ENCODE measurements at regions not wholly inside any gene's neighbourhood (a gene's known extent, or its start where the extent isn't known, plus 50 kb on each side); places are given as distances from the start of the nearest gene placed in this dataset.

- no peak for TF ChIP-seq REST (IDR thresholded peaks at IDR 0.05; ENCODE audit: borderline replicate concordance)
Observed at GRCh38 chr5:96573513-96573894, 88.7 kb upstream of the CAST start (continued).

GRCh38 chr5:96576876-96577275 lies 85.3 kb upstream of the CAST start:
- no peaks in the 10 kb centered on the region for H3F3A ChIP-seq (ENCODE audit: insufficient read depth, low read length, poor library complexity, severe bottlenecking)
- H3K4me3 ChIP-seq (ENCODE audit: low read length): no peak overlapping the region
- no peaks in the 10 kb centered on the region for H3K79me2 ChIP-seq (replicated peaks; ENCODE audit: insufficient read depth, low read length)
- H3K27ac ChIP-seq (ENCODE audit: low read length): no peak overlapping the region
- no peak overlapping the region for H2AFZ ChIP-seq (ENCODE audit: low read depth, low read length)
- no peak overlapping the region for H3K4me2 ChIP-seq (ENCODE audit: low read length)
- H3K36me3 ChIP-seq (ENCODE audit: insufficient read depth, low read length): no peaks in the 10 kb centered on the region
- no peaks in the 10 kb centered on the region for H3K9me3 ChIP-seq (ENCODE audit: low read length)
- no peaks in the 10 kb centered on the region for H3K9me2 ChIP-seq (ENCODE audit: insufficient read depth, low read length)
- H3K27me3 ChIP-seq (ENCODE audit: insufficient read depth, low read depth, low read length): no peaks in the 10 kb centered on the region
- H3K9ac ChIP-seq (ENCODE audit: low read length): no peak overlapping the region
- no peak for TF ChIP-seq TAF1 (IDR thresholded peaks at IDR 0.05; ENCODE audit: low read depth)
- TF ChIP-seq REST (IDR thresholded peaks at IDR 0.05; ENCODE audit: borderline replicate concordance): no peak
- TF ChIP-seq CTCF (IDR thresholded peaks at IDR 0.05; ENCODE audit: poor library complexity, severe bottlenecking): no peak
- no peak for TF ChIP-seq EZH2 (IDR thresholded peaks at IDR 0.05; ENCODE audit: borderline replicate concordance, insufficient read depth, low read length, poor library complexity, severe bottlenecking)
- no peak for TF ChIP-seq MXI1 (conservative IDR thresholded peaks at IDR 0.05; ENCODE audit: poor library complexity, severe bottlenecking)
- no peak for TF ChIP-seq EP300 (conservative IDR thresholded peaks at IDR 0.05; ENCODE audit: poor library complexity, severe bottlenecking)
- TF ChIP-seq SMC3 (conservative IDR thresholded peaks at IDR 0.05; ENCODE audit: poor library complexity): no peak
- TF ChIP-seq RAD21 (conservative IDR thresholded peaks at IDR 0.05): no peak
- TF ChIP-seq POLR2AphosphoS5 (IDR thresholded peaks at IDR 0.05): no peak
- no peaks in the 10 kb centered on the region for H4K20me1 ChIP-seq (ENCODE audit: insufficient read depth)
